ENCODE measurements at regions not wholly inside any gene's neighbourhood (a gene's known extent, or its start where the extent isn't known, plus 50 kb on each side); places are given as distances from the start of the nearest gene placed in this dataset.

- Mint-ChIP-seq H3K4me1 (peaks cover 16 to 21% of the 10 kb centered on the region in 2 experiments), H3K36me3 (ENCODE audit: insufficient read depth in 1 of 3, low read depth in 3 of 3) (no peaks in the 10 kb centered on the region)
Measured at GRCh38 chr2:12824351-12824777, 107.6 kb downstream of the TRIB2 start.

More at GRCh38 chr2:12824351-12824777, 107.6 kb downstream of the TRIB2 start:
- Histone ChIP-seq H3K56ac (ENCODE audit: insufficient read length, low read depth, low read length) (no peak overlapping the region), H2BK20ac (ENCODE audit: low read depth, low read length, poor library complexity, severe bottlenecking) (no peak overlapping the region), H3K79me1 (ENCODE audit: insufficient read depth, low read depth, low read length, poor library complexity, severe bottlenecking) (no peaks in the 10 kb centered on the region), H3K23me2 (ENCODE audit: insufficient read length, low read depth, low read length, poor library complexity, severe bottlenecking) (no peaks in the 10 kb centered on the region), H3K18ac (ENCODE audit: insufficient read length, low read depth, low read length) (no peak overlapping the region), H2BK15ac (ENCODE audit: low read depth, low read length) (no peak overlapping the region), H2BK12ac (ENCODE audit: insufficient read length, low read depth, low read length) (no peak overlapping the region), H2AFZ (ENCODE audit: low read length) (no peak overlapping the region), H4K20me1 (ENCODE audit: control insufficient read depth, insufficient read depth, insufficient read length) (no peaks in the 10 kb centered on the region), H3K23ac (ENCODE audit: insufficient read length, low read depth, low read length) (no peak overlapping the region), H3K9ac (ENCODE audit: extremely low read depth, insufficient read length, low read length) (no peak overlapping the region), H3K79me2 (ENCODE audit: insufficient read depth, low read length) (no peaks in the 10 kb centered on the region), H3K9me3 (ENCODE audit: control insufficient read depth, low read depth, low read length) (no peaks in the 10 kb centered on the region), H2BK120ac (ENCODE audit: low read depth, low read length, poor library complexity, severe bottlenecking) (no peak overlapping the region), H2BK5ac (ENCODE audit: insufficient read length, low read length) (no peak overlapping the region), H4K5ac (ENCODE audit: insufficient read length, low read depth, low read length) (no peak overlapping the region), H3K4me1 (ENCODE audit: insufficient read depth, low read length) (no peaks in the 10 kb centered on the region; the same call in 1 of the 2 replicates), H3K27ac (ENCODE audit: insufficient read length, low read depth, low read length) (no peak overlapping the region), H3K4me2 (ENCODE audit: insufficient read depth, insufficient read length, low read length) (no peak overlapping the region), H3K4ac (ENCODE audit: low read depth, low read length) (no peak overlapping the region), H3T11ph (ENCODE audit: low read length) (no peak overlapping the region), H3K14ac (ENCODE audit: insufficient read depth, low read length) (no peak overlapping the region), H2AK5ac (ENCODE audit: insufficient read length, low read length) (no peak overlapping the region), H3K27me3 (ENCODE audit: insufficient read depth, low read length) (no peaks in the 10 kb centered on the region), H4K91ac (ENCODE audit: insufficient read length, low read depth, low read length) (no peak overlapping the region), H4K8ac (replicated peaks; ENCODE audit: insufficient read length, low read depth, low read length) (no peak overlapping the region)
- H3K4me3 Mint-ChIP-seq: no peak overlapping the region
- no CpG with 5 or more reads among the region's 3 CpGs for whole genome bisulfite sequencing (ENCODE audit: extremely low coverage, insufficient read length, low lambda C conversion rate)
- no peak for DNase-seq
- H3K9me3 Mint-ChIP-seq: no peaks in the 10 kb centered on the region
- H3K27me3 Mint-ChIP-seq (ENCODE audit: low read depth): no peaks in the 10 kb centered on the region; the same call in 1 of the 2 replicates
- H3K27ac Mint-ChIP-seq: no peak overlapping the region
- TF ChIP-seq CTCF (conservative IDR thresholded peaks at IDR 0.05): no peak
